Thoracic aorta (tissue), 2 donors: ENCODE measurements at regions not wholly inside any gene's neighbourhood (a gene's known extent, or its start where the extent isn't known, plus 50 kb on each side); places are given as distances from the start of the nearest gene placed in this dataset.

Experiments used
- ATAC-seq: fragments of 150-250 bp; one replicate; pipeline ENCODE4 v1.8.0; 2017; ENCODE audit warnings: low read depth; ENCODE audit not compliant: insufficient number of reproducible peaks, low FRiP score
- DNase-seq: peaks from one replicate; pipeline ENCODE4 v3.0.0-alpha.2; 2020; ENCODE audit warnings: low spot score
- H3K27ac ChIP-seq, 2 donors: fragments of 200-600 bp; sonication (generic); 1 replicate in 1 of 2; 2 replicates in 1 of 2; pipeline ENCODE4 v1.5.1; 2016; ENCODE audit warnings: mild to moderate bottlenecking in 2 of 2, moderate library complexity in 2 of 2
- H3K27me3 ChIP-seq: fragments of 200-600 bp; sonication (generic); replicated peaks from 2 replicates; pipeline ENCODE4 v1.6.0; 2016; ENCODE audit warnings: mild to moderate bottlenecking; ENCODE audit not compliant: insufficient read depth
- H3K36me3 ChIP-seq: fragments of 200-600 bp; sonication (generic); one replicate; pipeline ENCODE4 v1.5.1; 2016
- H3K4me1 ChIP-seq, 2 donors: fragments of 200-600 bp; sonication (generic); 1 replicate in 1 of 2; 2 replicates in 1 of 2; pipeline versions ENCODE4 v1.5.1 to v1.6.0; 2016; ENCODE audit warnings: low read depth in 2 of 2, mild to moderate bottlenecking in 1 of 2; ENCODE audit not compliant: control insufficient read depth in 1 of 2
- H3K4me3 ChIP-seq: fragments of 200-600 bp; sonication (generic); 2 replicates; pipeline ENCODE4 v1.5.1; 2016; ENCODE audit warnings: mild to moderate bottlenecking
- H3K9me3 ChIP-seq: fragments of 200-600 bp; sonication (generic); 2 replicates; pipeline ENCODE4 v1.5.1; 2016
- TF ChIP-seq, protein P1 (sequence below): fragments of 200-600 bp; sonication (generic); IDR thresholded peaks from one replicate; pipeline ENCODE4 v1.5.1; 2019; ENCODE audit warnings: antibody characterized with exemption

DNA sequence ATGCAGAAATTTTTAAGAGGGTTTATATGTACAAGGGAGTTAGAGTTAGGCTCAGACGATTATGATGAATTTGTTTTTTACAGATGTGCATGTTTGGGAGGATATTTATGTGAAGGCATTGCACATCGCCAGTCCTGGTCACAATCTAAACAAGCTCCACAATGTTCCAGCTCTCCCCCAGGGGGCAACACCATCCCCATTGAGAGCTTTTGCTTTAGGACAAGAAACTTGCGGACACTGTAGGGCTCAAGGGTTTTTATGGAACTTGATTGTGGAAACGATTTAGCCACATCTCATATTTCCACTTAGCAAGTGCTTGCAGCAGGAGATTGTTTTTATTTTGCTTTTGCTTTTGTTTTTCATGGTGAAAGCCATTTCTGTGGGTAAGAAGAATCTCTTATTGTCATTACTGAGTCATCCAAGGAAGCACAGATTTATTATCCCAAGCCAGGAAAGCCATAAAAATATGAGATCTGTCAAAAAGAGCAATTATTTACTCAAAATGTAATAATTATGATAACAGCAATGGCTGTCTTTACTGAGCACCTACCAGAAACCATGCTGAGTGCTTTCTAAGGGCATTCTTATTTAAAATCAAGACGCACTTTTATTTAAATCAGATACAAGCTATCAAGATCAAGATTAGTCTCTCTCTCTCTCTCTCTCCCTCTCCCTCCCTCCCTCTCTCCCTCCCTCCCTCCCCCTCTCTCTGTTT, 276.7 kb upstream of the SRRM4 start:
- ATAC-seq, result no peak
- H3K27ac ChIP-seq, result no peak overlapping the region

DNA sequence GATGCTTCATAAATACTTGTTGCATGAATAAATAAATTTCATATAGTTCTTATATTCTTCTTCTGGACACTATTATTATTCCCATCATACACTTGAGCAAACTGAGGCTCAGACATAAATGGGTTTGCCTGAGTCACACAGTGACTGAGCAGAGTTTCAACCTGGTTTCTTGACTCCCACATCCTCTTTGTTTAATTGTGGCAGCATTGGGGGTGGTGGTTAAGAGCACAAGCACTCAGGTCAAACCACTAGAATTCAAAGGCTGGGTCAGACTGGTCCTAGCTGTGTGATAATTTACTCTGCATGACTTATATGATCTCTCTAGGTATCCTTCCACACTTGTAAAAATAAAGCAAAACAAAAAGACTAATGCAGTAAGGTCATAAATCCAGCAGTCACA, 274.9 kb upstream of the SRRM4 start:
- Histone ChIP-seq H3K4me1 (no peaks in the 10 kb centered on the region), H3K27ac (no peak overlapping the region), H3K4me3 (no peak overlapping the region), H3K9me3 (no peaks in the 10 kb centered on the region), H3K36me3 (no peaks in the 10 kb centered on the region), H3K27me3 (no peaks in the 10 kb centered on the region)
- ATAC-seq, result no peak
- TF ChIP-seq, protein P1, sequence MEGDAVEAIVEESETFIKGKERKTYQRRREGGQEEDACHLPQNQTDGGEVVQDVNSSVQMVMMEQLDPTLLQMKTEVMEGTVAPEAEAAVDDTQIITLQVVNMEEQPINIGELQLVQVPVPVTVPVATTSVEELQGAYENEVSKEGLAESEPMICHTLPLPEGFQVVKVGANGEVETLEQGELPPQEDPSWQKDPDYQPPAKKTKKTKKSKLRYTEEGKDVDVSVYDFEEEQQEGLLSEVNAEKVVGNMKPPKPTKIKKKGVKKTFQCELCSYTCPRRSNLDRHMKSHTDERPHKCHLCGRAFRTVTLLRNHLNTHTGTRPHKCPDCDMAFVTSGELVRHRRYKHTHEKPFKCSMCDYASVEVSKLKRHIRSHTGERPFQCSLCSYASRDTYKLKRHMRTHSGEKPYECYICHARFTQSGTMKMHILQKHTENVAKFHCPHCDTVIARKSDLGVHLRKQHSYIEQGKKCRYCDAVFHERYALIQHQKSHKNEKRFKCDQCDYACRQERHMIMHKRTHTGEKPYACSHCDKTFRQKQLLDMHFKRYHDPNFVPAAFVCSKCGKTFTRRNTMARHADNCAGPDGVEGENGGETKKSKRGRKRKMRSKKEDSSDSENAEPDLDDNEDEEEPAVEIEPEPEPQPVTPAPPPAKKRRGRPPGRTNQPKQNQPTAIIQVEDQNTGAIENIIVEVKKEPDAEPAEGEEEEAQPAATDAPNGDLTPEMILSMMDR, result no peak
- DNase-seq, result no peak

More for the DNA sequence above, 276.7 kb upstream of the SRRM4 start:
- DNase-seq, result no peak
- H3K4me1 ChIP-seq, result no peaks in the 10 kb centered on the region
- H3K27me3 ChIP-seq, result no peaks in the 10 kb centered on the region
- TF ChIP-seq, protein P1, result no peak
- H3K36me3 ChIP-seq, result no peaks in the 10 kb centered on the region
- no peak overlapping the region for H3K4me3 ChIP-seq
- no peaks in the 10 kb centered on the region for H3K9me3 ChIP-seq

- no peaks in the 10 kb centered on the region for H3K9me3 ChIP-seq
- DNase-seq (no peak), ATAC-seq (no peak)
- H3K4me3 ChIP-seq, result no peak overlapping the region
- TF ChIP-seq, protein P1, result no peak
- no peaks in the 10 kb centered on the region for H3K4me1 ChIP-seq
- no peaks in the 10 kb centered on the region for H3K36me3 ChIP-seq
- no peaks in the 10 kb centered on the region for H3K27me3 ChIP-seq
- H3K27ac ChIP-seq, result no peak overlapping the region
Measured at GRCh38 chr12:118709946-118710345, 271.4 kb upstream of the SRRM4 start.

GRCh38 chr12:118711185-118711584, 270.2 kb upstream of the SRRM4 start:
- H3K27ac ChIP-seq, result no peak overlapping the region
- H3K9me3 ChIP-seq, result no peaks in the 10 kb centered on the region
- no peaks in the 10 kb centered on the region for H3K4me1 ChIP-seq
- no peak overlapping the region for H3K4me3 ChIP-seq
- no peaks in the 10 kb centered on the region for H3K36me3 ChIP-seq
- DNase-seq (no peak), ATAC-seq (no peak)
- TF ChIP-seq, protein P1, result no peak
- H3K27me3 ChIP-seq, result no peaks in the 10 kb centered on the region

GRCh38 chr12:118714051-118714460, 267.3 kb upstream of the SRRM4 start:
- no peaks in the 10 kb centered on the region for H3K4me1 ChIP-seq
- no peak overlapping the region for H3K27ac ChIP-seq
- DNase-seq (no peak), ATAC-seq (no peak)
- H3K4me3 ChIP-seq, result no peak overlapping the region
- TF ChIP-seq, protein P1, result no peak
- H3K36me3 ChIP-seq, result no peaks in the 10 kb centered on the region
- H3K27me3 ChIP-seq, result no peaks in the 10 kb centered on the region
- no peaks in the 10 kb centered on the region for H3K9me3 ChIP-seq
